K562 (cell line): ENCODE measurements at regions not wholly inside any gene's neighbourhood (a gene's known extent, or its start where the extent isn't known, plus 50 kb on each side); places are given as distances from the start of the nearest gene placed in this dataset.

ENCODE experiments used
- BRF1 ChIP-seq: IDR thresholded peaks from 3 replicates; pipeline ENCODE4 v1.6.1; 2011; ENCODE audit warnings: borderline replicate concordance, mild to moderate bottlenecking; ENCODE audit not compliant: insufficient read length; ENCODE audit errors: extremely low read depth
- EP400 ChIP-seq: fragments of 450-650 bp; IDR thresholded peaks from 2 replicates; pipeline ENCODE4 v1.6.1; 2017; ENCODE audit warnings: antibody characterized with exemption, mild to moderate bottlenecking, moderate library complexity
- ESRRB ChIP-seq: fragments of 250-450 bp; sonication (Bioruptor Pico); IDR thresholded peaks from 2 replicates; pipeline ENCODE4 v1.5.0; 2020; ENCODE audit warnings: mild to moderate bottlenecking, moderate library complexity, borderline replicate concordance
- MXI1 ChIP-seq: IDR thresholded peaks from 2 replicates; pipeline ENCODE4 v1.6.1; 2011; ENCODE audit warnings: low read depth, mild to moderate bottlenecking, improper control_type of control experiment, low read length
- NR2C1 ChIP-seq, 2 experiments: fragments of 450-650 bp; IDR thresholded peaks; 2 replicates each; pipeline ENCODE4 v1.6.1; 2017; ENCODE audit warnings: mild to moderate bottlenecking in 2 of 2, antibody characterized with exemption in 1 of 2, inconsistent platforms in 1 of 2, missing compliant biosample characterization in 1 of 2, missing genetic modification characterization in 1 of 2
- NRF1 ChIP-seq, 2 experiments: fragments of 450-650 bp; IDR thresholded peaks in 1 of 2; conservative IDR thresholded peaks in 1 of 2; 2 replicates each; pipeline ENCODE4 v1.6.1; 2014; ENCODE audit warnings: mild to moderate bottlenecking in 2 of 2
- SMAD2 ChIP-seq: fragments of 150-350 bp; IDR thresholded peaks from 2 replicates; pipeline ENCODE4 v1.6.1; 2014; ENCODE audit warnings: low read depth, mild to moderate bottlenecking, low read length
- SMAD4 ChIP-seq: fragments of 250-450 bp; sonication (Bioruptor Pico); conservative IDR thresholded peaks from 2 replicates; pipeline ENCODE4 v1.8.0; 2021; ENCODE audit warnings: inconsistent platforms, mild to moderate bottlenecking, moderate library complexity
- SMARCC2 ChIP-seq: fragments of 450-650 bp; IDR thresholded peaks from 2 replicates; pipeline ENCODE4 v1.6.1; 2017; ENCODE audit warnings: antibody characterized with exemption, moderate library complexity, mild to moderate bottlenecking, low read depth
- SRSF7 ChIP-seq: fragments of 200-400 bp; formaldehyde crosslinking; optimal IDR thresholded peaks from 2 replicates; pipeline ENCODE3; 2017; ENCODE audit warnings: mild to moderate bottlenecking, low read depth, low read length
- XRCC5 ChIP-seq: fragments of 200-400 bp; formaldehyde crosslinking; IDR thresholded peaks from 2 replicates; pipeline ENCODE4 v1.6.1; 2017; ENCODE audit warnings: low read depth, mild to moderate bottlenecking, low read length
- ZC3H11A ChIP-seq: IDR thresholded peaks from 2 replicates; pipeline ENCODE4 v1.6.1; 2012; ENCODE audit warnings: low read depth, low read length, improper control_type of control experiment
- ZNF232 ChIP-seq: sonication (generic); formaldehyde crosslinking; IDR thresholded peaks from 2 replicates; pipeline ENCODE4 v1.8.0; 2022; ENCODE audit warnings: mild to moderate bottlenecking, missing genetic modification reagents
- ZNF431 ChIP-seq: sonication (generic); formaldehyde crosslinking; IDR thresholded peaks from 2 replicates; pipeline ENCODE4 v1.8.0; 2022; ENCODE audit warnings: mild to moderate bottlenecking, missing genetic modification reagents
- ZNF444 ChIP-seq: fragments of 250-450 bp; sonication (Bioruptor Pico); IDR thresholded peaks from 2 replicates; pipeline ENCODE4 v1.4.0; 2020; ENCODE audit warnings: mild to moderate bottlenecking, moderate library complexity
- ZNF586 ChIP-seq: fragments of 450-650 bp; formaldehyde crosslinking; conservative IDR thresholded peaks from 2 replicates; pipeline ENCODE4 v1.4.0; 2020; ENCODE audit warnings: mild to moderate bottlenecking, moderate library complexity
- ZNF780A ChIP-seq: fragments of 250-450 bp; sonication (Bioruptor Pico); IDR thresholded peaks from 2 replicates; pipeline ENCODE4 v1.5.0; 2021; ENCODE audit warnings: mild to moderate bottlenecking
- TF ChIP-seq, protein P1 (sequence below): fragments of 450-650 bp; IDR thresholded peaks from 2 replicates; pipeline ENCODE4 v1.6.1; 2016; ENCODE audit warnings: missing biosample characterization, missing genetic modification characterization
- TF ChIP-seq, protein P2 (sequence below), 2 experiments: IDR thresholded peaks; 2 replicates each; pipeline ENCODE4 v1.6.1; 2011; ENCODE audit warnings: borderline replicate concordance in 1 of 2, control low read depth in 1 of 2, low read depth in 1 of 2, low read length in 1 of 2, mild to moderate bottlenecking in 1 of 2, mixed read lengths in 1 of 2, moderate library complexity in 1 of 2; ENCODE audit not compliant: insufficient read depth in 1 of 2, insufficient read length in 1 of 2, poor library complexity in 1 of 2, severe bottlenecking in 1 of 2; ENCODE audit errors: extremely low read depth in 1 of 2

DNA sequence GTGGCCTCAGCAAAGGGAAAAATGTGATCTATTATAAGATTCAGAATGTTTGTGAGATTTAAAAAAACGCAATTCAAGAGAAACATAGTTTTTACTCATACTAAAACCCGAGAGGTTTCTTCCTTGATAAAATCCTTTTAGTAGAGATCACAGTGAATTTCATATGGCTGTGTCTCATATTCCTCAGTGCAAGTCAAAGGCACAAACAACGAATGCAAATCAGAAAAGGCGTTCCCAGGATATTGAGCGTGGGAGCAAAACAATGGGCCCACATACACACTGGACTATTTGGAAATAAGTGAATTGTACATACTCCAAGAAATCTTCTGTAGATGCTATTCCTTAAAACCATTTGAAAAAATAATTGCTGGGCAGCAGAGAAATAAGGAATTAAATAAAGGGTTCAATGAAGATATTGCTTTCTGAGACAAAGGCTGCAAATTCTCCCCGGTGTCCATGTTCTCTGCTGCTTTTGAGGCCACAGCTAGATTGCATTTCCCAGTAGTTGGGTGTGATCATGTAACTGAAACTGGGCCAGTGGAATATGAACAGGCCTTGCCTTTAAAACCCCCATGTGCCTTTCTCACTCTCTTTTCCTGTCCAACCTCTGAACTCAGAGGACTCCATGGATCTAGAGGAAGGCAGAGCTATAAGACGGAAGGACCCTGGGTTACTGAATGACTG lies 144.6 kb upstream of the TBL1XR1 start (continued):
- TF ChIP-seq ZNF586 (CRISPR knock-in tag) (no peak), SMARCC2 (no peak), SRSF7 (no peak), ZC3H11A (no peak), SMAD2 (no peak), NR2C1 (IDR thresholded peaks at IDR 0.05) (no peak), NR2C1 (tag; IDR thresholded peaks at IDR 0.05) (peak; percentile 45; the same call in 1 of the 2 replicates), XRCC5 (no peak), EP400 (no peak), NRF1 (conservative IDR thresholded peaks at IDR 0.05 in 1 of 2, IDR thresholded peaks at IDR 0.05 in 1 of 2) (no peak), BRF1 (no peak), SMAD4 (CRISPR knock-in tag) (0 out of 2 replicates have a peak, but pooled peaks have one; percentile 28), MXI1 (no peak), ZNF444 (CRISPR knock-in tag) (no peak), ZNF232 (CRISPR knock-in tag) (no peak), ESRRB (CRISPR knock-in tag) (no peak), ZNF780A (CRISPR knock-in tag) (no peak), ZNF431 (CRISPR knock-in tag) (no peak)
- TF ChIP-seq, protein P1, sequence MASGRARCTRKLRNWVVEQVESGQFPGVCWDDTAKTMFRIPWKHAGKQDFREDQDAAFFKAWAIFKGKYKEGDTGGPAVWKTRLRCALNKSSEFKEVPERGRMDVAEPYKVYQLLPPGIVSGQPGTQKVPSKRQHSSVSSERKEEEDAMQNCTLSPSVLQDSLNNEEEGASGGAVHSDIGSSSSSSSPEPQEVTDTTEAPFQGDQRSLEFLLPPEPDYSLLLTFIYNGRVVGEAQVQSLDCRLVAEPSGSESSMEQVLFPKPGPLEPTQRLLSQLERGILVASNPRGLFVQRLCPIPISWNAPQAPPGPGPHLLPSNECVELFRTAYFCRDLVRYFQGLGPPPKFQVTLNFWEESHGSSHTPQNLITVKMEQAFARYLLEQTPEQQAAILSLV (tag): no peak
- TF ChIP-seq, protein P2, sequence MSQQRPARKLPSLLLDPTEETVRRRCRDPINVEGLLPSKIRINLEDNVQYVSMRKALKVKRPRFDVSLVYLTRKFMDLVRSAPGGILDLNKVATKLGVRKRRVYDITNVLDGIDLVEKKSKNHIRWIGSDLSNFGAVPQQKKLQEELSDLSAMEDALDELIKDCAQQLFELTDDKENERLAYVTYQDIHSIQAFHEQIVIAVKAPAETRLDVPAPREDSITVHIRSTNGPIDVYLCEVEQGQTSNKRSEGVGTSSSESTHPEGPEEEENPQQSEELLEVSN (IDR thresholded peaks at IDR 0.05; ENCODE audit: borderline replicate concordance in 1 of 2, extremely low read depth in 1 of 2, insufficient read depth in 1 of 2, insufficient read length in 1 of 2, low read depth in 1 of 2, low read length in 1 of 2, poor library complexity in 1 of 2, severe bottlenecking in 1 of 2): peak in 1 of 2 experiments; percentile 21
